MM.1S (cell line): ENCODE measurements at regions not wholly inside any gene's neighbourhood (a gene's known extent, or its start where the extent isn't known, plus 50 kb on each side); places are given as distances from the start of the nearest gene placed in this dataset.

ENCODE experiments used
- DNase-seq: peaks from one replicate; pipeline ENCODE4 v3.0.0-alpha.2; 2015
- H2AFZ ChIP-seq: fragments of 300-600 bp; sonication (generic); 2 replicates; pipeline ENCODE4 v1.6.0; 2016; ENCODE audit warnings: antibody characterized with exemption, low read length
- H3F3A ChIP-seq: fragments of 300-600 bp; sonication (generic); 2 replicates; pipeline ENCODE4 v1.6.1; 2016; ENCODE audit warnings: mild to moderate bottlenecking, antibody characterized with exemption, low read length, moderate library complexity, mixed read lengths; ENCODE audit not compliant: insufficient read depth
- H3K27ac ChIP-seq: fragments of 300-600 bp; sonication (generic); 2 replicates; pipeline ENCODE4 v1.5.1; 2016; ENCODE audit warnings: mild to moderate bottlenecking, low read length
- H3K27me3 ChIP-seq: fragments of 300-600 bp; sonication (generic); replicated peaks from 2 replicates; pipeline ENCODE4 v1.6.0; 2016; ENCODE audit warnings: low read length; ENCODE audit not compliant: insufficient read depth
- H3K36me3 ChIP-seq: fragments of 300-600 bp; sonication (generic); replicated peaks from 2 replicates; pipeline ENCODE4 v1.6.1; 2016; ENCODE audit warnings: mild to moderate bottlenecking, low read length, mixed read lengths; ENCODE audit not compliant: insufficient read depth
- H3K4me1 ChIP-seq: fragments of 300-600 bp; sonication (generic); 2 replicates; pipeline ENCODE4 v1.6.1; 2016; ENCODE audit warnings: low read length, mixed read lengths
- H3K4me2 ChIP-seq: fragments of 300-600 bp; sonication (generic); 2 replicates; pipeline ENCODE4 v1.6.0; 2016; ENCODE audit warnings: low read depth, low read length
- H3K4me3 ChIP-seq: fragments of 300-600 bp; sonication (generic); 2 replicates; pipeline ENCODE4 v1.5.1; 2016; ENCODE audit warnings: low read length, mixed read lengths
- H3K79me2 ChIP-seq: fragments of 300-600 bp; sonication (generic); 2 replicates; pipeline ENCODE4 v1.6.1; 2016; ENCODE audit warnings: mixed run types, low read length, mixed read lengths
- H3K9ac ChIP-seq: fragments of 300-600 bp; sonication (generic); 2 replicates; pipeline ENCODE4 v1.6.1; 2016; ENCODE audit warnings: low read length, mixed read lengths
- H3K9me2 ChIP-seq: fragments of 300-600 bp; sonication (generic); replicated peaks from 2 replicates; pipeline ENCODE4 v1.6.1; 2016; ENCODE audit warnings: mild to moderate bottlenecking, low read length, mixed read lengths; ENCODE audit not compliant: insufficient read depth
- H3K9me3 ChIP-seq: fragments of 300-600 bp; sonication (generic); replicated peaks from 2 replicates; pipeline ENCODE4 v1.6.1; 2016; ENCODE audit warnings: mild to moderate bottlenecking, low read length, mixed read lengths; ENCODE audit not compliant: insufficient read depth
- H4K20me1 ChIP-seq: fragments of 300-600 bp; sonication (generic); 2 replicates; pipeline ENCODE4 v1.6.1; 2016; ENCODE audit warnings: mild to moderate bottlenecking, low read length, moderate library complexity, mixed read lengths; ENCODE audit not compliant: insufficient read depth
- CTCF ChIP-seq: fragments of 300-600 bp; sonication (generic); IDR thresholded peaks from 2 replicates; pipeline ENCODE4 v1.5.1; 2016; ENCODE audit warnings: antibody characterized with exemption, low read length, mixed read lengths
- EZH2 ChIP-seq: fragments of 300-600 bp; sonication (generic); optimal IDR thresholded peaks from 2 replicates; pipeline ENCODE3; 2017; ENCODE audit warnings: low read depth, mild to moderate bottlenecking, antibody characterized with exemption, low read length, mixed read lengths
- EZH2phosphoT487 ChIP-seq: fragments of 300-600 bp; sonication (generic); IDR thresholded peaks from 2 replicates; pipeline ENCODE4 v1.6.1; 2018; ENCODE audit warnings: antibody characterized with exemption, low read length

- Histone ChIP-seq H3K9me3 (no peaks in the 10 kb centered on the region), H3K36me3 (no peaks in the 10 kb centered on the region), H3K4me2 (no peak overlapping the region), H2AFZ (no peak overlapping the region), H3K27me3 (no peaks in the 10 kb centered on the region), H4K20me1 (no peaks in the 10 kb centered on the region), H3F3A (no peaks in the 10 kb centered on the region), H3K9me2 (no peaks in the 10 kb centered on the region), H3K9ac (no peak overlapping the region), H3K4me3 (no peak overlapping the region), H3K4me1 (peaks cover 11% of the 10 kb centered on the region), H3K79me2 (no peaks in the 10 kb centered on the region), H3K27ac (no peak overlapping the region)
- TF ChIP-seq CTCF (no peak), EZH2 (no peak), EZH2phosphoT487 (no peak)
- DNase-seq: no peak
These were observed 110.4 kb upstream of the IPO9 start for GRCh38 chr1:201718346-201719202.

- Histone ChIP-seq H4K20me1 (no peaks in the 10 kb centered on the region), H3K27me3 (no peaks in the 10 kb centered on the region), H3K36me3 (no peaks in the 10 kb centered on the region), H3K4me1 (peaks cover 11% of the 10 kb centered on the region), H2AFZ (no peak overlapping the region), H3K4me3 (no peak overlapping the region), H3K27ac (no peak overlapping the region), H3K9me2 (no peaks in the 10 kb centered on the region), H3K9ac (no peak overlapping the region), H3K9me3 (no peaks in the 10 kb centered on the region), H3F3A (no peaks in the 10 kb centered on the region), H3K79me2 (no peaks in the 10 kb centered on the region), H3K4me2 (no peak overlapping the region)
- TF ChIP-seq EZH2phosphoT487: no peak
- no peak for TF ChIP-seq CTCF
- no peak for TF ChIP-seq EZH2
- DNase-seq: no peak
These were observed 109.0 kb upstream of the IPO9 start for GRCh38 chr1:201719812-201720521.

GRCh38 chr1:201720522-201720844, 108.5 kb upstream of the IPO9 start:
- TF ChIP-seq CTCF: no peak
- TF ChIP-seq EZH2phosphoT487: no peak
- no peak for TF ChIP-seq EZH2
- Histone ChIP-seq H3K27ac (no peak overlapping the region), H3K4me2 (no peak overlapping the region), H3K27me3 (no peaks in the 10 kb centered on the region), H3K9ac (no peak overlapping the region), H3K9me3 (no peaks in the 10 kb centered on the region), H3K36me3 (no peaks in the 10 kb centered on the region), H4K20me1 (no peaks in the 10 kb centered on the region), H3K79me2 (no peaks in the 10 kb centered on the region), H2AFZ (no peak overlapping the region), H3K4me1 (peaks cover 9% of the 10 kb centered on the region), H3F3A (no peaks in the 10 kb centered on the region), H3K9me2 (no peaks in the 10 kb centered on the region), H3K4me3 (no peak overlapping the region)
- no peak for DNase-seq
